Fibroblast of skin of left biceps (primary cell): ENCODE measurements at regions not wholly inside any gene's neighbourhood (a gene's known extent, or its start where the extent isn't known, plus 50 kb on each side); places are given as distances from the start of the nearest gene placed in this dataset.

ENCODE experiments used
- DNase-seq, 2 experiments: peaks; one replicate each; pipeline ENCODE4 v3.0.0-alpha.2; 2013; ENCODE audit warnings: low read depth in 2 of 2

DNA sequence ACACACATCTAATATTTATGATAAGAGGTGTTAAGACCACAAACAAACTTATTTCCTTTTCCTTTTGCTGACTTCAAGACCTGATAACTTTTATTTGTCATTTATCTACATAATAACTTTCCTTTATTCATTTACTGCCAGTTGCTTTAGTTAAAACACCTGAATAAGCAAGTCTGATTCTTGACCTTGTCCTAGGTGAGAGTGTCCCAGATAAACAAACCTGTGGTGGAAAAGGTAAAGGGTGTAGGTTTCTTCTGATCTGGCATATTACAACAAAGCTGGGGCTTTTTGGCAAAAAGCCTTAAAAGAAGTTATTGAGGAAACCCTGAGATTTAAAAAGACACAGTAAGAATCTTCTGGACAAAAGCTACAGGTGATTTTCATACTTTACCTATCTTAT is 191.5 kb downstream of the ZBBX start:
- no peak for DNase-seq

GRCh38 chr3:167187221-167187620 is 192.9 kb downstream of the ZBBX start:
- DNase-seq: no peak

DNA sequence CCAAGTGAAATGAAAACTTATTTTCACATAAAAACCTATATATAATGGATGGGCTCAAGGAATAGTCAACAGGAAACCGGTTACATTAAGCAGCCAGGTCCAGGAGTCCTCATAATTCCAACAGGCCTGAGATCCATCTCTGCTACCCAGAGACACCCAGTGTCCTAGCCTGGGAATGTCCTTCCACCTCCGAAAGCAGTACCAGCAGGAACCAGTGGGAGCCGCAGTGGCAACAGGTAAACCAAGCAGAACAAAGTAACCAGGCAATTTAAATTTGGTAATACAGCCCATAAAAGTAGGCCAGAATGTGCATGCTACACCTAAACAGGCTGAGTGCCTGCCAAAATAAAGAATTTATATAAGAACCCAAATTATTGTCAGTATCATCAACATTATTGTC is 195.6 kb downstream of the ZBBX start:
- DNase-seq: no peak

DNA sequence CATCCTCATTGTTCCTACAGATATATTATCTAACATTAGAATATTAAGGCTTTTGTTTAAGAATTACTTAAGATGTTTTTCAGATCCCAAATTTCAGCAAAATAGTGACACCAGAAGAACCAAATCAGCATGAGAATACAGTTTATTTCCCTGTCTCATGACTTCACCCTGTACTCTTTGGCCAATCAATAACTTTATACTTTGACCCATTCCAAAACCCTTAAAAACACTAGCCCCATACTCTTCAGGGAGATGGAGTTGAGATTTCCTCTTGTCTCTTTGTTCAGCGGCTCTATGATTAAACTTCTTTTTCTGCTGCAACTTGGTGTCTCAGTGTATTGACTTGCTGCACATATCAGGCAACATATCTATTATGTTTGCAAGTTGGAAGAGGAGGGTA is 207.7 kb downstream of the ZBBX start:
- DNase-seq: no peak

DNA sequence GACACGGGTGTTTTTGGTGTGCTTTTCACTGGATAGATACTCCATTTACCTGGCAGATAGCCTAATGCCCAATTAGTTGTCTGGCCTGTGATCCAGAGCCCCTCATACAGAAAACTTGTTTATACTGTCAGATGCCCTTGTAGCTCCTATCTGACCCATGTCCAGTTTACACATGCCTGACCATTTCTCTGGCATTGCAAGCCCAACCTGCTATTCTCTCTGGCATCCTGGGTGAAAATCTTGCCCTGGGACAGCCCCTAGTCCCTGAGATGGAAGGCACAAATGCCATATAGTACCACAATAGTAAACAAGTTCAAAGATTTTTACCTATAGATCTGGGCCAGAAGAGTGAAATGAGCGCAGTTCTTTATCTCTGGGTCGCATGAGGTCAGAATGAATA is 212.6 kb downstream of the ZBBX start:
- DNase-seq: no peak

- DNase-seq: no peak
Observed at GRCh38 chr3:167166594-167167253, 213.4 kb downstream of the ZBBX start.

DNA sequence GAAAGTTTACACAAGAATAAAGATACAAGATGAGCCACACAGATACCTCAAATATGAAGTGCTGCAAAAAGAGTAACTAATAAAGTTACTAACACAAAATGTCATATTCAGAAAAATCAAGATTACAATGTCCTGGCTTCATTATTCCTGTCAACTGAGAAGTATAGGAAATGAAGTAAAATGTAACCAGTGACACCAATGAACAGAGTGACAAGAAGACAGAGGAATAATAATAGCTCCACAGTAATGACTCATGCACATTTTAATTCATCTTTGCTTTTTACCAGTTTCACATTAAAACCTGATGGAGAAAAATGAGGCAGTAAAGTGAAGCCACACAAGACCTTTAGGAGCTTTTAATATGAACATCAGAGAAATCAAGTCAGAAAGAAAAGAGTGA is 214.1 kb downstream of the ZBBX start:
- no peak for DNase-seq

DNA sequence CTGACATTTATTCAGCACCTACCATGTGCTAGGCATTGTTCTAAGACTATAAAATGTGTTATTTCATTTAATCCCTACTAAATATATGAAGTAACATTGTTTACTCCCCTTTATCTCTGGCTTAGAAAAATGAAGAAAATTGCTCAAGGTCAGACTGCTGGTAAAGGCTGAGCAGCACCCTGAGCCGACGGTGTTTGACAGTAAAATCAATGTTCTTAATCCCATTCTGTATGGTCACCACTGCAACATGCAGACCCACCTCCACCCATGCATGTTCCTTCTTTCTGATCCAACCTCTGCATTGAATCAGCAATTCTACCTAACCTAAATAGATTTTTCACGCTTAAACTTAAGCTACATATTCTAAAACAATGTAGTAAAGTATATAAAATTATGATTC is 216.5 kb downstream of the ZBBX start:
- DNase-seq: no peak

DNA sequence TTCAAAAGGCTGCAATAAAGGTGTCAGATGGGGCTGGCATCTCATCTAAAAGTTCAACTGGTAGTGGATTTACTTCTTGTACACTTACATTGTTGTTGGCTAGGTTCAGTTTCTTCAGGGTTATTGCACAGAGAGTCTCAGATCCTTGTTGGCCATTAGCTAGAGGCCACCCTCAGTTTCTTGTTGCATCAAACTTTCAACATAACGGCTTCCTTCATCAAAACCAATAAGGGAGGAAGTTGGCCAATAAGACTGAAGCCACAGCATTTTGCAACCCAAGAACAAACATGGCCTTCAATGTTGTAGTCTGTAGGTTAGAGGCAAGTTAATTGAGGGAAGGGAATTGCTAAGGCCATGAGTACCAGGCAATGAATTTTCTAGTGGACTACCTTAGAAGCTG is 218.0 kb downstream of the ZBBX start:
- DNase-seq: no peak

DNA sequence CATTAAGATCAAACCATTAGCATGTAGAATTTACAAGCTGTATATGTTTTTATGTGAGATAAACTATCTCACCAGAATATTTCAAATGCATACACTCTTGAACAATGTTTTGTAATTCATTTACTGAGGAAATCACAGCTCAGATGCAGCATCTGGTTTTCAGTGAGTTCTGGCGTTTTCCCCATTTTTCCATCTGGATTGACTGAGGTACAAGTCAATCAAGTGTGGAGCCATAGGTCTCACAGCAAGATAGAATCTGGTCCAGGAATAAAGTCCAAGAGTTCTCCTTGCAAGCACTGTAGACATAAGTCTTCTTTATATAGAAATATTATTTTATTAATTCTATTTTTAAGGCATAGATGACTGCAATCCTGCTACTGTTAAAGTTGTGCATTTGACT is 219.3 kb downstream of the ZBBX start:
- no peak for DNase-seq

DNA sequence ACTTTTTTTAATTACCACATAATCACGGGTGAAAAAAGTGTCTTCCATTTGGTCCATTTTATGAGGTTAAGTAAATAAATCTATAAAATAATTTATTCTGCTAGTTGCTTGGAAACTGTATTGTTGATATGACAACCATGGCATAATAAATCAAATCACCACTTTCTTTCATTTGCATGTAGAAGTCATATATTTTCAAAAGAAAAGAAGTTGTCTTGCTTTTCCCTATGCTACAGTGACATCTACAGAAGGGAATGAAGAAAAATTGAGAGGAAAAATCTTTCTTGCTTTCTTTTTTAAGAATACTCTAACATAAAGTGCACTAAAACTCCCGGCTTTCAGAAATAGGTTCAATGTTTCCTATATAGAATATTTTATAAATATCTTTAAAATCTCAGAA is 228.5 kb downstream of the ZBBX start:
- no peak for DNase-seq

DNA sequence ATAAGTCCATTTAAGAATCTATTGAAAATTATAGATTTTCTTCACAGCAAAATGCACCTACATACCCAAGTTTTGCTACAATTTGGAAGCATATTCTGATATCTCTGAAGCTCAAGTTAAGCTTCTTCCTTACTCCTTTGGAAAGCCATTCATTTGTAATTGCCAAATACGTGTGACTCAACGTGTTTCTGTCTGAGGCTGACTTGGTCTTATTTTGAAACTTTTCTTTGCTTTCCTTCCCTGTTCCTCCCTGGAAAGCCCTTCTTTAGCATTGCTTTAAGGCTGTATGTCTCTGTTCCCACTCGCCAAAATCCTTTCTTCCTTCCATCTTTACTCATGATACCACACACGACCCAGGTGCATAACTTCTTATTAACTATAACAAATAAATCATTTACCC is 232.0 kb downstream of the ZBBX start:
- DNase-seq: no peak

GRCh38 chr3:167146911-167147310 is 233.2 kb downstream of the ZBBX start:
- DNase-seq: no peak

GRCh38 chr3:167125612-167126407 is 254.3 kb downstream of the ZBBX start:
- no peak for DNase-seq

GRCh38 chr3:167120828-167121227 is 259.3 kb downstream of the ZBBX start:
- DNase-seq: no peak

GRCh38 chr3:167116120-167116922 is 263.8 kb downstream of the ZBBX start:
- no peak for DNase-seq

DNA sequence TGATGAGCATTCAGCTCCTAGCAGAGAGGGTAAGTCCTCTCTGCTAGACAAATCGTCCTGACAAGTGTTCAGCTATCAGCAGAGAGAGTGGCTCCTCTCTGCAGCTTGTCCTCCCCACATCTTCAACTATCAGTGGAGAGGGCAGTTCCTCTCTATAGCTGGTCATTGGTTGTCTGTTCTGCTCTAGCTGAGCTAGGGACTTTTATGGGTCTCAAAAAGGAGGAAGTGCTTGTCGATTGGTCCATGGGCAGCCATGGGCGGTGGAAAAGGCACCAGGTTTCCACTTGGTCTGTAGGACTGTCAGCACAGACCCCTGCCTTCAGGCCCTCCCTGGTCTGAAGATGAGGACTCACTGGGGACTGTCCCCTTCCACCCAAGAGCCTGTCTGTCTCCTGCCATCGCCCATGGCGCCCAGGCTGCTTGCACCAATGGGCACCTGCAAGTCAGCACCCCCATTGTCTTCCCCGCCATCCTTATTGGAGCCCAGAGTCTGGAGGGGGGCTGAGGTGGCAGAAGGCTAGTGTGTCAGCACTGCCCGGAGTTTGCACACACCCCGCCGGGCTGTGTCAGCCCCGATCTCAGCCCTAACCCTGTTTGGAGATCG is 264.7 kb downstream of the ZBBX start:
- no peak for DNase-seq

- DNase-seq: no peak
Observed at GRCh38 chr3:167114619-167115018, 265.5 kb downstream of the ZBBX start.

GRCh38 chr3:167113035-167113830 is 266.9 kb downstream of the ZBBX start:
- no peak for DNase-seq

DNA sequence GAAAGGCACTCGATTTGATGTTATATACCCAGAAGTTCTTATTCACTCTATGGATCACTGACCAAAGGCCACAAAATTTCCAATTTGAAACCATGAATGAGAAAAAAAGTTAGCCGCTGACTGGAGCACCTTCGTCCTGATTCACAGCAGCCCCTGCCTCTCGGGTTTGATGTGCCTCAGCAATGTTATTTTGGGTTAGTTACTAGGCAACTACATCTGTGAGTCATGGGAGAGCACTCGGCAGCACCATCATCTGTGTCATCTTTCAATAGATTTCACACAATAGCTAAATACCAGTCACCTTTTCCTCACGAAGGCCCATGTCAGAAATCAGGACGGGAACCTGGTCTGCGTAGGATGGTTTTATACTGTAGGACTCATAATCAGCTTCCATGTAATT is 269.2 kb downstream of the ZBBX start:
- DNase-seq: no peak

DNA sequence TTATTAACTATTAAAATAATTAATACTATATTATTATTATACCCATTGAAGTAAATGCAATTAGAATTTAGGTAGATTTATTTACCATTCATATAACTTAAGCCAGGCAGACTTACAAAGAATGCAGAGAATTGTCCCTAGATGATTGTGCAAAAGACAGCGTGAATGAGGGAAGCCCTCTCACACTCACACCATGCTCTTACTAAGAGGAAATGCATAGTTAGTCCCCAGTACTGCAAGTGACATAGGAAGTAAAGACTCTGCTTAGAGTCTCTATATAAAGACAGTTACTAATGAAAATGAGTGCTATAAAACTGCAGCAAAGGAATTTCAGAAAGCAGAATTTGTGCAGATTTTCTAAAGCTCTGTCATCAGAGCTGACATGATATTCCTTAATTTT is 270.4 kb downstream of the ZBBX start:
- DNase-seq: no peak

GRCh38 chr3:167106456-167106855 is 273.6 kb downstream of the ZBBX start:
- DNase-seq: no peak
